Superior temporal gyrus (tissue), 1 donor: ENCODE measurements at regions not wholly inside any gene's neighbourhood (a gene's known extent, or its start where the extent isn't known, plus 50 kb on each side); places are given as distances from the start of the nearest gene placed in this dataset.

Experiments
- DNase-seq: peaks from one replicate; pipeline ENCODE4 v3.0.0-alpha.2; 2016; ENCODE audit errors: extremely low spot score

DNA sequence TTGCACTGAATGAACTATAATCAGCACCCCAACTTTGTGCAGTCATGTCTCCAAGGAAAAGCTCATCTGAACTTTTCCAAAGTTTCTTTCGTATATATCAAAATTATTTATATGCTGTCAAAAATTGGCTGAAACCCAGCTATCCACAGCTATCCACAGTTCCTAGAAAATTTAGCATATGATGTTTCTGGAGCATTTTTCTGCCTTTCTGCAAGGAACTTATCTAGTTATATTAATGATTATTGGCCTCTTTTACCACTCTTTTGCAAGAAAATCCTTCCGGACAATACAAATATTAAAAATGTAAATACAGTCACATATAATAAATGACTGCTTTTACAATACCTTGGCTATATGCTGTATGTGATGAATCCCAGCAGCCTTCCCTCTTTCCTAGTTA, 270.2 kb downstream of the TMEM167A start:
- no peak for DNase-seq

DNA sequence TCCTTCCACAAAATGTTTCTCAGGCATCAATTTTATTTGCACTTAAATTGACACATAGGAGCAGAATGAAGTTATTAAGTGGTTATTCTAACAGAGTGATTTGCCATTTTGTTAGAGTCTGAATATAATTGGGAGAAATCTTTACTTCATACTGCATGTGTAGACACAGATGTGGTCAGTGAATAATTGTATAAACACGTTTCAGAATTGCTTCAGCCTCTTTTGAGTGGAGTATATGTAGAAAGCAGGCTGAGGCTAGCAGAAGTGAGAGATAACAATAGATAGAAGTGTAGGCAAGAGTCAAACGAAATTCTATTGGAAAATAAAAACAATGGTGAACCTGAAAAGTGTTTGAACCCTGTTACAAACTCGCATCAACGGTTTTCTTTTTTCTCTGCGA, 270.7 kb downstream of the TMEM167A start:
- DNase-seq = no peak

DNA sequence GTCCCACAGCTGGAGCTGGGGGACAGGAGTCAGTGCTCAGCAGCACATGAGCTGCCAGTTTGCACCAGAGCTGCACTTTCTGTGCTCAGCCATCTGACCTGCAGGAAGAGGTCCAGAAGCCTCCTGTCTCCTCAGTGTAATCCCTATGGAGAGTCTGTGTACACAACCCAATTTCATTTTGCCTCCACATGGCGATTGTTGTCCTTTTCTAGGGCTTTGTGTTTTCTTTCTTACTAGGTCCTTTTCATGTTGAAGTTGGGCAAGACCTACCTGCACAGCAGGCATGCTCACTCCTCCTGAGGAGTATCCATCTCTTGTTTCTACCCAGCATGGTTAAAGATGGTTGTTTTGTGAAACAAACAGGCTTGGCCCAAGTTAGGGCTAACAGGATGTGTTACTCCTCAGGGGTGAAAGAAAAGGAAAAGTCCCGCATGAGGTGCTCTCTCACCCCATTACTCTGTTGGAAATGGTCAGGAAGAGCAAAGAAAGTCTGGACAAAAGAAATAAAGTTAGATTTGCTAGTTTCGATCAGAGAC, 273.0 kb downstream of the TMEM167A start:
- no peak for DNase-seq

DNA sequence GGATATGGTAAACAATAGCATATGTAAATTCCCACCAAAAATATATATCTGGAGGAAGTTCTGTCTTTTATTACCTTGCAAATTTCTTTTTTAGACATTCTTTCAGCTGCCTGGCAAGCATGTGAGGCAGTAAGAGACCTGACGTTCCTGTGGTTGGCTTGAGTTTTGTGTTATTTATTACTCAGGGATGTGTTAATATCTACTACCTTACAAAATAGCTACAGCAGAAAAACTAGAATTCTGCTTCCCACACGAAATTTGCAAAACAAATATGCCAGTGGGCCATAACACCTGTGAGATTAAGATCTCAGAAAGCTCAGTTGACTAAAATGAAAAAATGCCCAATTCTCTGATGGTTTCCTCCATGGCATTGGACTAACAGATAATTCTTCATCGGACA, 274.2 kb downstream of the TMEM167A start:
- no peak for DNase-seq

DNA sequence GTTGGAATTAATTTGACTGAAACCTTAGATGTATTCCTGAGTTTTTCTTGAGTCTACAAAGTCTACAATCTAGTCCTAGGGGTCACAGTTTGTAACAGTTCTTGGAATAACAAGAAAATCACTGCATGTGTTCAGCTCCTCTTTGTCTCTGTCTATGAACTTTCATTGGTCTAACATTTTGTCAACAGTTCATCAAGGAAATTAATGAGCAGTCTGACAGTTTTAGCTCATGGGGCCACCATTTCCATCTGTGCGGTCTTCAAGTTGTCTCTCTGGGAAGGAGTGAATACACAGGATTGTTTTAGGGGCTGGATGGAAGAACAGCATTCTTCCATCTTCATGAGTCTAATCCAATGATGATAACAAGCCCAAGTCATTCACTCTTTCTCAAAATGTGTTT, 276.4 kb downstream of the TMEM167A start:
- DNase-seq = no peak

DNA sequence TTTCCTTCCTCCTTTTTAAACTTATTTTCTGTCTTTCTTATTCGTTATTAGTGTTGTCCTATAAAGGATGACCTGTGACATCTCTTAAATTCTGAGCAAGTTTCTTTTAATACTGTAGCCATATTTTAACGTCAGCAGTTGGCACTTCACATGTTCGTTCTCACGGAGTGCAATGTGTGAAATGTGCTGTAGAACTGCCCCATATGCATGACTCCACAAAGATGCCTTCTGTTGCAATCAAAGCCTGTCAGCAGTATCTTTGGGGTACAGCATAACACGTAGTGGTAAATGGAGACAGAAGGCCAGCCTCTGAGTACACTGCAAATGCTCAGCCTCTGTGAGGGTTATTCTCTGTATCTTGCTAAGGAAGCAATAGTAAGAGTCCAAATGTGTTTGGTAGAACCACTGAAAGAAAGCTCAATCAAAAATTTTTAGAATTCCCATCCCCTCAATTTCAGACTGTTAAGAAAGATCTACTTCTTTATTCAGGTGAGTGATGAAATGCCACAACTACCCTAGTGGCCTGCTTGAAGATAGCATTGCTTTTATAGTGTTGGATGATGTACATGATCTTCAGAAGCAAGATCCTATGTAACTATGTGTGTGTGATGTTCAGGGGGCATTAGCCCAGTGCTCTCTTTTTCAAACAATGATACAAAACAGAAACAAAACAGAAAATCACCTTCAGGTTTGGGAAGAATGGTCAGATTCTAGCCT, 277.7 kb downstream of the TMEM167A start:
- DNase-seq = no peak

DNA sequence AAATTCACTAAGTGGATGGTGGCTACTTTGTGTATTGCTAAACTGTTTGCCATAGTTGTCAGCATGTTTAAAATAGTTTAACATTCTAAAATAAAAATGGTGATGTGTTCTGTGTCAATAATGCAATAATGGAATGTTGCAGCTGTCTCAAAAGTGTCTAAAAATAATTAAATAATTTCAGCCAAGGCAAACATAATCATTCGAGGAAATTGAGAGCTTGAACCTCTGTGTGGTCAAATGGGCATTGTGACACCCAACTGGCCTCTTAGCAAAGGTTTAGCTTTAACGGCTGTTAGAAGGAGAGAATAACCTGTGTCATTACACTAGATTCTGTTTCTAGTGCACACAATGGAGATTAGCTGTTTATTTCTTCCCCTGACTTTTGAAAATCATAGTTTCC, 278.5 kb downstream of the TMEM167A start:
- DNase-seq = no peak

DNA sequence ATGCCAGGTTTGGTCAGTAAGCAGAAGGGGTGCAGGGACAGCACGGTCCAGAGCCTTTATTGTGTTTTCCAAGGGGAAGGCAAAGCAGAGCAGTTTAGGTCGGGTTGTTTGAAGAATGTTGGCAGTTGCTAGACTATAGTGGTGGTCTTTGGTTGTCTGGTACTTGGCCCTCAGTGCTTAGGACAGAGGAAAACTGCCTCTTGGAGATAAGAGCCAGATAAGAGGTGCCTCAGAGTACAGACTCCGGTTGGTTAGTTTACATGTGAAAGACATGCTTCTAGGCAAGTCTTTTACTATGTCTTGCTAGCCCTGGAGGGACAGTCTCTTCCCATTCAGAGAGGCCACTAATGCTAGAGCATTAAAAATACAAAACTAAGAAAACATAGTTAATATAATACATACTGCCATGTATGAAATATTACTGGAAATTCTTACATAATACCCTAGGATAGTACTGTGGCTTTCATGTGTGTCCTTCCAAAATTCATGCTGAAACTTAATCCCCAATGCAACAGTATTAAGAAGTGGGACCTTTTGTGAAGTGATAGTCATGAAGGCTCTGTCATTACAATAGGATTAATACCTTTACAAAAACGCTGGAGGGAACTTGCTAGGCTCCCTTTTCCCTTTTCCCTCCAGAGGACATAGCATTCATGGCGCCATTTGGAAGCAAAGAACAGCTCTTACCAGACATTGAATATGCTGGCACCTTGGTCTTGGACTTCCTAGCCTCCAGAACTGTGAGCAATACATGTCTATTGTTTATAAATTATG, 280.4 kb downstream of the TMEM167A start:
- no peak for DNase-seq

DNA sequence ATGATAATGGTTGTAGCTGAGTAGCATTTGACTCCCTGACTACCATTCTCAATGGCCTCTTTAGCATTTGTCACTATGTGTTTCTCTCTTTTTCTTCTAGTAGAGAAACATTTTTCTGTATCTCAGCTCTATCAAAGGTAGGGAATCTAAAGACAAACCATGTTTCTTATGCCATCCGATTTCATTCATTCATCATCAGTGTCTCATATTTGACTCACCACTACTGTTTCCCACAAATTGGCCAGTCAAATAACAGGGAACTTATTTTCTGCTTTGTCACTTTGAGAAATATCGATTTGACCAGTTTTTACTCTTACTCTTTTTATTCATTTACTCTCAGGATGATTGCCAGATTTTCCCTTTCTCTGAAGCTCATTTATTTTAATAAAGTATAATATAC, 282.3 kb downstream of the TMEM167A start:
- no peak for DNase-seq

DNA sequence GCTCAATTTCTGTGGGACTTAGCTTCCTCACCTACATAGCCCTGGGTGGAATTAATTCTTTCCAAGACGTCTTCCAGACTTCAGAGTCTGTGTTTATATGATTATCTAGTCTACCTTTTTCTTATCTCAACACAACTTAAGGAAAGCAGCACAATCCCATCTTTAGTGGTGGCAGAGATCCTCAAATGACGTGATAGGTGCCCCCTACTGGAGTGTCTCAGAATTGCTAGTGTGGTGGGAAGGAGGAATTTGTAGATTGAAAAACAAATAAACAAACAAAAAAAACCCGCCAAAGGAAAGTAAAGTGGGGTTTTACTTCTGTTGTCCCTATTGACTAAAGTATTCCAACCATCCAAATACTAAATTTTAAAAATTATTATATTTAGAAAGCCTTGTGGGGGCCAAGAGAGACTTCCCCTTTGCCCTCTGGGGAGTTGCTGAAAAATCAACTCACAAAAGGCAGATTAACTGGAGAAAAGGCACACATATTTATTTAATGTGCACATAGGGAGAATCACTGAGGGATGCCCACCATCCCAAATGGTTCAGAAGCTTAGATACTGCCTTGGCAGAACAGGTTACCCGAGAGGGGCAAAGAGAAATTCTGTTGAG, 283.3 kb downstream of the TMEM167A start:
- peak; percentile 58 for DNase-seq

DNA sequence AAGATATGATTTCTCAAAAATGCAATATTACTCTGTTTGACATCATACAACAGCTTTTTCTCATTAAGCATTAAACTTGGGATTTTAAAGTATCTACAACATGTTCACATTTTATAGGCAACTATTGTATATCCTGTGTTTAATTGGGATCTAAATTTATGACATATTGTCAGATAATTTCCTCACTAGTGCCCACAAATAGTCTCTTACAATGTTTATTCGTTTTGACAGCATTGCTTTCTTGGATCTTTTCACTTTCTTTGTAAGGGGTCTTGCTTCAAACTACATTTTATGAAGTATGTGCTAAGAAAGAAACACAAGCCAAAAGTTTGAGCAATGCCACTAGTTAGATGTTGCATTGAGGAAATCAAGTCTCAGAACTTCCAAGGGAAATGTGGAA, 285.1 kb downstream of the TMEM167A start:
- DNase-seq = no peak

DNA sequence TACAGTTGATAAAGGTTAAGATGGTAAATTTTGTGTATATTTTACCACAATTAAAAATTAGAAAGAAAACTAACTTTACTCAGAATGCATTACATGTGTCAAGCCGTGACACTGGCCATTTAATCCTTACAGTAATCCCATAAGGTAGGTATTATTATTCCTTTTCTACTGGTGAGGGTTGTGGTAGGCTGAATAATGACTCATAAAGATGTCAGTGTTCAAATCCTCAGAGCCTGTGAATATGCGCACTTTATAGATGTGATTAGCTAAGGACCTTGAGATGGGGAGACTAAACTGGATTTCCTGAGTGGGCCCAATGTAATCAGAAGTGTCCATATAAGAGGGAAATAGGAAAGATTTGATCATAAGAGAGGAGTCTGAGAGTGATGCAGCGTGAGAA, 288.1 kb downstream of the TMEM167A start:
- no peak for DNase-seq

DNA sequence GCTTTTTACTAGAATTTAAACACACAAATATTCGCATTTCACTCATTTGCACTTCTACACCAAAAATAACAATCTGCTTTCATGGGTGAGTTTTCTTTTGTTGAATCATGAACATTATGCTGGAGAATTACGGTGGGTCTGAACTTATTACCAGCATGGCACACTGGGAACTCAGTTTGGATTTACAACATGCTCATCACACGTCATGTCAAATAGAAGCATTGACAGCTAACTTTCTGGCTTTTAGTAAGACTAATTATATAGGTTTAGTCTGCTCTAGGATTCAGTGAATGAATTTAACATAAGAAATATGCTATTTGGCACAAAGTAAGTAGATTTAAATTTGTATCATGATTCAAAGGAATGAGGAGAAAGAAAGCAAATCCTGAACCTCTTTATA, 290.4 kb downstream of the TMEM167A start:
- no peak for DNase-seq

DNA sequence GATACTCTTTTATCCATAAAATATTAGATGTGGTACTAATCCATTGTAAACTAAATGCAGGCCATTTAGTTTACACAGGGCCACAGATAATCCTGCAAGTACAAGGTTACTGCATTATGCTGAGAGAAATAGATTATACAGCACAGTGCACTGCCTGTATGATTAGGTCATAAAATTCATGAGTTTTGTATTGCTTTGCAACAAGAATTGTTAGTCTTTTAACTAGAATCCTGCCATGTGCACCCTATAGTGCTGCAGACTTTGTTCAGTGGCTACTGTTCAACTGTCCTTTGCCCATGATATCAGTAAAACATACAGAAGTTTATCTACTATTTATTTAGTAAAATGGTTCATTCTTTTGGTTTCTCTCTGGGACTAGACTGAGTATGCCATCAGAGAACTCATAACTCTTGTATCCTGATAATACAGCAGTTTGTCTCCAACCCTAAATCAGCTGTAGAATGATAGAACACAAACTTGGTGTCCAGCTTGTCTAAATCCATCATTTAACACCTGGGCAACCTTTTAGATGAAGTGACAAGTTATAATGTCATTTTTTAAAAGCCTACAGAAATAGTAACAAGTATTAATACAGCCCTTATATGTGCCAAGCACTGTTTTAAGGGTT, 291.2 kb downstream of the TMEM167A start:
- no peak for DNase-seq

DNA sequence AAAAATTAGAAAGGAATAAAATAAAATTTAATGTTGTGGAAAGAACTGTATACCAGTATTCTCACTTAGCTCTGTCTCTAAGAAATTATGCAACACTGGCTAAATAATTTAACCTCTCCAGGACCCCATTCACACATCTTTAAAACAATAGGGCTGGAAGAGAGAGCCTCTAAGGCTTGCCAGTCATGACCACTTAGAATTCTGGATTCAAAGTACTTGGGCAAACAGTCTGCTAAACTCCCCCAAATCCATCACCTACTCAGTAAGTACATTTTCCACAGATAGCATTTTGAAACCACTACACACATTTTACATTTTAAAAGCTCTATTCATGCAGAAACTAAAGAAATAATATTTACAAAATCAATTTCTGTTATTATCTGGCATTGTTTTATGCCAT, 291.7 kb downstream of the TMEM167A start:
- no peak for DNase-seq

DNA sequence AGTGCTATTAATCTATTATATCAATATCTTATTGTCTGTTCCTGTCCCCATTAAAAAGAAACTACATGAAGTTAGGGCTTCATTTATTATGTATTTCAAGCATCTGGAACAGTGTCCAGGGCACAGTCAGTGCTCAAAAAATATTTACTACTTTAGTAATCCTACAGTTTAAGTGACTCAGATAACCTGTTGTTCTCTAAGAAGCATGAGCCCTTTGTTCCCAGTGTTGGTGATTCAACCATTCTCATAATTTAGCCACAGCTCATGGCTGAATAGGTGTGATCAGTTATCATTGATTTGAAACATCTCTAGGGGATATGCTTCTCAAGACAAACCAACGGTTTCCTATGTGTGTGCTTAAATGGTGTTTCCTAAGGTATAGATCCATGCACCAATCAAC, 292.7 kb downstream of the TMEM167A start:
- DNase-seq = no peak

DNA sequence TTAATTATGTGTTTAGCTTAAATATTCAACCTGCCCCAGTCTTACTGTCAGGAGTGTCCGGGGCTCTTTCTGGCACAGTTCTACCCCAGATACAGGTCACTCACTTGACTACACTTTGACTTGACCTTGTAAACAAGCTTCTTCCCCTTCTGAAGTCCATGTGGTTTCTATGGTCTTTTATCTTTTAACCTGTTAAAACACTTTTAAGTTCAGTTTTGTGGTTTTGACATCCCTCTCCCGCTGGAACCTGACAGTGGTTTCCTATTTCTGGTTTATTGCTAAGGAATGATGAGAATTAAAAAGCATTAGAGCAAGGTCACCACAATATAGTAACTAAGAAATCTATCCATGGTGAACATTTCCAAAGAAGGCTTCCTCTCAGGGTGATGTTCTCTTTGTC, 300.1 kb downstream of the TMEM167A start:
- DNase-seq = no peak

DNA sequence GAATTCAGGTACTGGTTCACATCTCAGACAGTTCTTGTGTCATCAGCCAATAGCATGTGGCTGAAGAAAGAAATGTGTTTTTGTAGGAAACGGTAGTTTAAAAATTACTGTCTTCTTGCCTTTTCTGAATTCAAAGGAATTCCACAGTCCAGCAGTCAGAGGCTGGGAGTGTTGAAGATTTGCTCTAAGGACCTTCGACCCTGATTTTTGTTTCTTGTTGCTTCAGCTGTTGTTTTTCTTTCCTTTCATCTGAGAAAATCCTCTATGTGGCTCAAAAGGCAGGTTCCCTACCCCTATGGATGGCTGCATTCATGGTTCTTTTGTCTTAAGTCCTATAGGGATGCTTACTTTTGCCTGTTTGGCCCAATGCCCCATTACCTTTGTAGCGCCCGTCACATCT, 304.9 kb downstream of the TMEM167A start:
- DNase-seq = no peak

DNA sequence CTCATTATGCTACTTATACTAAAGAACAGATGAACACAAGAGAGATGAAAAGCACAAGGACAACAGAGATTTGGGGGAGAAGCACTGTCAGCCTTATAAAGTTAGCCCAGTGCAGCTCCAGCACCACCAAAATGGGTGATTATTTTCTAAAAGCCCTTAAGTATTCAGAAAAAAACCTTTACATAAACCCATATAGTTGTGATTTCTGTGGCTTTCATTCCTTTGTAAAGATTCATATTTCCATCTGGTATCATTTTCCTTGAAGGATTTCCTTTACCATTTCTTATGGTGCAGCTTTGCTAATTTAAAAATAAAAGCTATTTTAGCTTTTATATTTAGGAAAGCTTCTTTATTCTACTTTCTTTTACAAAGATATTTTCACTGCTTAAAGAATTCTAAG, 311.0 kb downstream of the TMEM167A start:
- DNase-seq = no peak

DNA sequence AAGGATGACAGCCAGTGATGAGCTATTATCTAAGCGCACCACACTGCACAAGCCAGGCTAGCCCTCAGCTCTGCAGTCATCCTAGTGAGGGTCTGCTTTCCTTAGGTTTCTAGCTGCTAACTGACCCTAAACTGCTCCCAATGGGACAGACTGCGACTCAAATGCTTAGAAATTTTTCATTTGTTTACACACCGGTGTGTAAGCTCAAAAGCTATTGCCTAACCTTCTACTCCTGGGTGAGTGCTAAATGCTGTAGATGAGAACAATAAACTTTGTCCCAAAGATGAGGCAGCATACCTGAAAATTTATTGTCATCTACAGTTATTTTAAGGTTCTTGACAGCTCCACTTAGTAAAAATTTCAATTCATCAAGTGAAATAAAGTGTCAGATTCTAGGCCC, 311.4 kb downstream of the TMEM167A start:
- DNase-seq = no peak

DNA sequence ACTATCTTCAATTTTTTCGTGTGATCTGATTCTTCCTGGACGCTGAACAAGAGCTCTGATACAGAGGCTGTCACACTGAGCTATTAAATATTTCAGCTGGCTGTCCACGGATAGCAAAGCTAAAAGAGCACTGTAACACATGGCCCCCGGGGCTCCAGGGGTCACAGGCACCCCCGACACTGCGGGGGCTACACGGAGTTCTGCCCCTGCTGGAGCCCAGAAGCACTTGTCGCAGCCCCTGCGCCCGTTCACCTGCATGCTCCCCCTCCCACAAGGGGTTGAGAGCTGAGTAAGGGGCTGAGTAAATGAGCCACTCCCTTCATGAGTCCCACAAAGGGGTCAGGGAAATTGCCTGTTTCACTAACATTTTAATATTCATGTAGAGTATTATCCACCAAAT, 316.3 kb downstream of the TMEM167A start:
- no peak for DNase-seq

DNA sequence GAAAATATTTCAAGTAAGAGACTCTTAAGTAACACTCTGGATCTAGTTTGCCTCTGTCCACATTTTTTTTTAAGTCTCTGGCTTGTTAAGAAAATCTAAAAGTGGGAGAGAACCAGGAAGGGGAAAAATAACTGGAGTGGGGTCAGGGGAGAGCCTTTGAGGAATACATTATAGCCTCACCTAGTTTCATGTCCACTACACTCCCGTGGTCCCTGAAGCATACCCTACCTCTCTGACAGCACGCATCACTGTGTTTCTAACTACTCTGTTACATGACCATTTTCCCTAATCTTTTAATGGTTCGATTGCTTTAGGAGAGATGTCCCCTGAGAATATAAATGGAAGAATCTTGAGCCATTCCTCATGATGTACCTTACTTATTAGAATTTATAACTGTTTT, 318.3 kb downstream of the TMEM167A start:
- no peak for DNase-seq
